Glutamatergic neuron (in vitro differentiated cells): ENCODE measurements at regions not wholly inside any gene's neighbourhood (a gene's known extent, or its start where the extent isn't known, plus 50 kb on each side); places are given as distances from the start of the nearest gene placed in this dataset.

Experiments
- DNase-seq: peaks from one replicate; pipeline ENCODE4 v3.0.0; 2022
- H3K27ac Mint-ChIP-seq: one replicate; pipeline ENCODE4 v1.8.0; 2020; ENCODE audit warnings: mild to moderate bottlenecking, mixed read lengths, inconsistent platforms; ENCODE audit not compliant: unreplicated experiment
- H3K27me3 Mint-ChIP-seq: one replicate; pipeline ENCODE4 v1.8.0; 2020; ENCODE audit warnings: mild to moderate bottlenecking, moderate library complexity, mixed read lengths, inconsistent platforms; ENCODE audit not compliant: unreplicated experiment
- H3K36me3 Mint-ChIP-seq: one replicate; pipeline ENCODE4 v1.8.0; 2020; ENCODE audit warnings: mild to moderate bottlenecking, mixed read lengths, inconsistent platforms; ENCODE audit not compliant: unreplicated experiment
- H3K4me1 Mint-ChIP-seq: one replicate; pipeline ENCODE4 v1.8.0; 2020; ENCODE audit warnings: mild to moderate bottlenecking, low read depth, mixed read lengths, inconsistent platforms; ENCODE audit not compliant: unreplicated experiment
- H3K4me3 Mint-ChIP-seq: one replicate; pipeline ENCODE4 v1.8.0; 2020; ENCODE audit warnings: mild to moderate bottlenecking, mixed read lengths, inconsistent platforms; ENCODE audit not compliant: unreplicated experiment
- H3K9me3 Mint-ChIP-seq: one replicate; pipeline ENCODE4 v1.8.0; 2020; ENCODE audit warnings: mild to moderate bottlenecking, moderate library complexity, mixed read lengths, inconsistent platforms; ENCODE audit not compliant: unreplicated experiment
- CTCF ChIP-seq: fragments of 200-600 bp; sonication (generic); IDR thresholded peaks from one replicate; pipeline ENCODE4 v1.5.0; 2021; ENCODE audit not compliant: partially characterized antibody, unreplicated experiment

- H3K4me3 Mint-ChIP-seq = no peak overlapping the region
- H3K9me3 Mint-ChIP-seq = peaks cover 1% of the 10 kb centered on the region
- H3K27ac Mint-ChIP-seq = no peak overlapping the region
- TF ChIP-seq CTCF = no peak
- H3K36me3 Mint-ChIP-seq = peaks cover 5% of the 10 kb centered on the region
- peaks cover 4% of the 10 kb centered on the region for H3K27me3 Mint-ChIP-seq
- peaks cover 8% of the 10 kb centered on the region for H3K4me1 Mint-ChIP-seq
- no peak for DNase-seq
Measured at GRCh38 chr4:152168987-152169616, 366.8 kb downstream of the FBXW7 start.

GRCh38 chr4:152166567-152166966 lies 369.3 kb downstream of the FBXW7 start:
- Mint-ChIP-seq H3K4me1 (peaks cover 13% of the 10 kb centered on the region), H3K27me3 (no peaks in the 10 kb centered on the region), H3K36me3 (peaks cover under 1% of the 10 kb centered on the region), H3K4me3 (no peak overlapping the region), H3K9me3 (no peaks in the 10 kb centered on the region), H3K27ac (no peak overlapping the region)
- DNase-seq = no peak
- no peak for TF ChIP-seq CTCF

DNA sequence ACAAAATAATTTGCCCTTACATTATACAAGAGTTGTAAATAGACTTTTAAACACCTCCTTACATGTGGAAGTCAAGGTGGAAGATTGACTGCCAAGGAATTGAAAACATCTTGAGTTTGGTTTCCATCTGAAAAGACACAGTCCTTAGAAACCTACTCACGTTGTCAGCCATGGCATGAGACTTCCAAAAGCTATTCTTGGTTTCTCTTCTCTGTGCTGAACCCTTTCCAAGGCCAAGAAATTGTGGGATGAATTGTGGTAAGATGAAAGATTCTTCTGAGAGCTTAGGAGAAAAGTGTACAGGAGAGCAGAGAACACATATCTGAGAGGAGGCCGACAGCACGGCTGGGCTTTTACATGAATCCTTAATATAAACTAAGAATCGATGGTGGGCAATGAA lies 370.0 kb downstream of the FBXW7 start:
- TF ChIP-seq CTCF = no peak
- Mint-ChIP-seq H3K27ac (no peak overlapping the region), H3K4me1 (peaks cover 13% of the 10 kb centered on the region), H3K9me3 (no peaks in the 10 kb centered on the region), H3K36me3 (no peaks in the 10 kb centered on the region), H3K4me3 (no peak overlapping the region), H3K27me3 (no peaks in the 10 kb centered on the region)
- DNase-seq = no peak

- H3K27me3 Mint-ChIP-seq = no peaks in the 10 kb centered on the region
- H3K4me1 Mint-ChIP-seq = peaks cover 13% of the 10 kb centered on the region
- no peak for TF ChIP-seq CTCF
- no peaks in the 10 kb centered on the region for H3K9me3 Mint-ChIP-seq
- no peak overlapping the region for H3K27ac Mint-ChIP-seq
- no peak overlapping the region for H3K4me3 Mint-ChIP-seq
- no peaks in the 10 kb centered on the region for H3K36me3 Mint-ChIP-seq
- no peak for DNase-seq
Measured at GRCh38 chr4:152165146-152165545, 370.7 kb downstream of the FBXW7 start.

- no peak for DNase-seq
- Mint-ChIP-seq H3K27me3 (no peaks in the 10 kb centered on the region), H3K4me1 (peaks cover 11% of the 10 kb centered on the region), H3K4me3 (no peak overlapping the region), H3K9me3 (no peaks in the 10 kb centered on the region), H3K36me3 (no peaks in the 10 kb centered on the region), H3K27ac (no peak overlapping the region)
- no peak for TF ChIP-seq CTCF
Measured at GRCh38 chr4:152164561-152164960, 371.3 kb downstream of the FBXW7 start.
